Endothelial cell of umbilical vein (primary cell): ENCODE measurements at regions not wholly inside any gene's neighbourhood (a gene's known extent, or its start where the extent isn't known, plus 50 kb on each side); places are given as distances from the start of the nearest gene placed in this dataset.

Experiments used
- BruUV-seq: library from RNA; stranded (reverse); fragments of 400-500 nt; replicated peaks from 2 replicates; lab custom pipeline; 2021; lab: Mats Ljungman, UMichigan
- CTCF ChIA-PET: fragments of 300-600, 350-600 bp; sonication (Branson Sonifier 250); formaldehyde crosslinking; loops from one replicate; lab custom pipeline; 2021; ENCODE audit warnings: antibody characterized with exemption, inconsistent platforms; lab: Charles Lee
- POLR2A ChIA-PET: fragments of 300-600, 350-600 bp; sonication (Branson Sonifier 250); formaldehyde crosslinking; loops from one replicate; lab custom pipeline; 2021; ENCODE audit warnings: antibody characterized with exemption, inconsistent platforms; lab: Charles Lee
- DNase-seq: peaks from one replicate; pipeline ENCODE4 v3.0.0-alpha.2; 2011; ENCODE audit warnings: low read depth, low spot score
- FAIRE-seq: peaks from 2 replicates; lab custom pipeline; 2011; peaks lifted over from hg19 to GRCh38; lab: Jason Lieb, UNC
- H2AFZ ChIP-seq: 2 replicates; pipeline ENCODE4 v1.6.0; 2012; ENCODE audit warnings: low read depth, low read length, control low read depth, inconsistent platforms
- H3K27ac ChIP-seq: 2 replicates; pipeline ENCODE4 v1.5.1; 2011; ENCODE audit warnings: low read depth, mild to moderate bottlenecking, control low read depth, low read length, moderate library complexity; ENCODE audit not compliant: insufficient read depth
- H3K27me3 ChIP-seq, 2 experiments: 2 replicates each; pipeline versions ENCODE4 v1.6.0 to v1.6.1; 2011; ENCODE audit warnings: low read length in 2 of 2, mixed read lengths in 1 of 2; ENCODE audit not compliant: control insufficient read depth in 2 of 2, insufficient read depth in 2 of 2
- H3K36me3 ChIP-seq, 2 experiments: 2 replicates in 1 of 2; 3 replicates in 1 of 2; pipeline ENCODE4 v1.5.1; 2011; ENCODE audit warnings: low read length in 2 of 2, mild to moderate bottlenecking in 1 of 2, moderate library complexity in 1 of 2; ENCODE audit not compliant: control insufficient read depth in 2 of 2, insufficient read depth in 2 of 2; ENCODE audit errors: extremely low read depth in 1 of 2
- H3K4me1 ChIP-seq: 3 replicates; pipeline ENCODE4 v1.5.1; 2011; ENCODE audit warnings: mild to moderate bottlenecking, low read length; ENCODE audit not compliant: control insufficient read depth, insufficient read depth; ENCODE audit errors: extremely low read depth
- H3K4me2 ChIP-seq: 2 replicates; pipeline ENCODE4 v1.6.1; 2011; ENCODE audit warnings: low read length, control low read depth, mixed read lengths; ENCODE audit not compliant: insufficient read depth
- H3K4me3 ChIP-seq, 3 experiments: fragments of 200-600 bp in 1 of 3; sonication (generic), shearing (Covaris generic) in 1 of 3; replicated peaks in 1 of 3; 2 replicates each; pipeline ENCODE4 v1.5.1; 2011 to 2016; ENCODE audit warnings: control low read depth in 3 of 3, low read length in 3 of 3, mild to moderate bottlenecking in 2 of 3, inconsistent platforms in 1 of 3, low read depth in 1 of 3, moderate library complexity in 1 of 3; ENCODE audit not compliant: insufficient read depth in 1 of 3
- H3K79me2 ChIP-seq: 2 replicates; pipeline ENCODE4 v1.6.0; 2012; ENCODE audit warnings: low read length, inconsistent platforms; ENCODE audit not compliant: control insufficient read depth, insufficient read depth
- H3K9ac ChIP-seq: replicated peaks from 2 replicates; pipeline ENCODE3; 2011; ENCODE audit warnings: low read length, control low read depth; ENCODE audit not compliant: insufficient read depth; ENCODE audit errors: extremely low read depth
- H3K9me1 ChIP-seq: replicated peaks from 3 replicates; pipeline ENCODE4 v1.6.0; 2011; ENCODE audit warnings: mild to moderate bottlenecking, low read length; ENCODE audit not compliant: control insufficient read depth, insufficient read depth; ENCODE audit errors: extremely low read depth
- H3K9me3 ChIP-seq: replicated peaks from 2 replicates; pipeline ENCODE4 v1.5.1; 2012; ENCODE audit warnings: low read length, inconsistent platforms; ENCODE audit not compliant: control insufficient read depth, insufficient read depth
- H4K20me1 ChIP-seq: replicated peaks from 2 replicates; pipeline ENCODE3; 2011; ENCODE audit warnings: mild to moderate bottlenecking, low read length; ENCODE audit not compliant: control insufficient read depth, insufficient read depth; ENCODE audit errors: extremely low read depth
- CTCF ChIP-seq, 2 donors: IDR thresholded peaks; 1 replicate in 1 of 2; 2 replicates in 1 of 2; pipeline ENCODE4 v1.5.1; 2011; ENCODE audit warnings: low read length in 2 of 2, mild to moderate bottlenecking in 2 of 2, moderate library complexity in 2 of 2, control low read depth in 1 of 2, inconsistent platforms in 1 of 2, low read depth in 1 of 2; ENCODE audit not compliant: insufficient read depth in 1 of 2; ENCODE audit errors: extremely low read depth in 1 of 2
- EZH2 ChIP-seq: IDR thresholded peaks from 2 replicates; pipeline ENCODE4 v1.6.1; 2012; ENCODE audit warnings: borderline replicate concordance, low read depth, mild to moderate bottlenecking, moderate library complexity, low read length, inconsistent platforms; ENCODE audit not compliant: severe bottlenecking
- FOS ChIP-seq: IDR thresholded peaks from 2 replicates; pipeline ENCODE4 v1.6.1; 2011; ENCODE audit warnings: mild to moderate bottlenecking, low read length, moderate library complexity, borderline replicate concordance; ENCODE audit not compliant: insufficient read depth
- GATA2 ChIP-seq: IDR thresholded peaks from 2 replicates; pipeline ENCODE4 v1.7.0; 2011; ENCODE audit warnings: low read depth, mild to moderate bottlenecking, moderate library complexity, mixed read lengths, low read length; ENCODE audit not compliant: insufficient read length, insufficient read depth
- JUN ChIP-seq: IDR thresholded peaks from 2 replicates; pipeline ENCODE4 v1.6.1; 2011; ENCODE audit warnings: borderline replicate concordance, low read depth; ENCODE audit not compliant: insufficient read length, insufficient read depth
- MAX ChIP-seq: IDR thresholded peaks from 2 replicates; pipeline ENCODE4 v1.6.1; 2011; ENCODE audit not compliant: insufficient read depth, insufficient read length
- MYC ChIP-seq: IDR thresholded peaks from one replicate; pipeline ENCODE4 v1.6.1; 2011; ENCODE audit warnings: mild to moderate bottlenecking, low read depth, low read length
- POLR2A ChIP-seq: IDR thresholded peaks from 2 replicates; pipeline ENCODE4 v1.6.1; 2012; ENCODE audit warnings: low read depth, mild to moderate bottlenecking, control low read depth, low read length
- POLR2AphosphoS5 ChIP-seq: IDR thresholded peaks from 2 replicates; pipeline ENCODE4 v1.6.1; 2012; ENCODE audit warnings: low read depth, mild to moderate bottlenecking, control low read depth, low read length, moderate library complexity; ENCODE audit not compliant: insufficient read depth
- dilution Hi-C: fragments of 300-500 bp; cut with MboI; formaldehyde crosslinking; loops from one replicate; pipeline ENCODE4 v1.15.0; 2019; ENCODE audit warnings: low sequenced_read_pairs; ENCODE audit not compliant: extremely low pct_ligation_motif_present
- intact Hi-C: fragments of 100-400 bp; cut with micrococcal nuclease; formaldehyde crosslinking; loops from one replicate; pipeline ENCODE4 v1.10.0; 2022

- H3K27ac ChIP-seq: no peak overlapping the region
- intact Hi-C loops (no loop called here), dilution Hi-C loops (no loop called here)
- FAIRE-seq (no peak), DNase-seq (no peak)
- BruUV-seq: no TSS peak
- no peak overlapping the region for H3K4me3 ChIP-seq
- H3K9me1 ChIP-seq: no peaks in the 10 kb centered on the region
- no peaks in the 10 kb centered on the region for H4K20me1 ChIP-seq
- H3K27me3 ChIP-seq: no peaks in the 10 kb centered on the region
- H3K36me3 ChIP-seq: no peaks in the 10 kb centered on the region
- H3K9ac ChIP-seq: no peak overlapping the region
- TF ChIP-seq MAX: no peak
- no peak for TF ChIP-seq POLR2AphosphoS5
- TF ChIP-seq CTCF (IDR thresholded peaks at IDR 0.05; ENCODE audit: extremely low read depth in 1 of 2, insufficient read depth in 1 of 2, low read depth in 1 of 2, low read length in 2 of 2): no peak
- TF ChIP-seq GATA2: no peak
- no peak for TF ChIP-seq POLR2A
- no peak for TF ChIP-seq JUN
- TF ChIP-seq FOS: no peak
- no peak for TF ChIP-seq MYC
- TF ChIP-seq EZH2: no peak
- POLR2A ChIA-PET: no interaction called here
- no peak overlapping the region for H3K4me2 ChIP-seq
- peaks cover 6% of the 10 kb centered on the region for H3K9me3 ChIP-seq
- no peak overlapping the region for H2AFZ ChIP-seq
- CTCF ChIA-PET: no interaction called here
- H3K79me2 ChIP-seq: no peaks in the 10 kb centered on the region
- H3K4me1 ChIP-seq: no peaks in the 10 kb centered on the region
These were observed 625.1 kb downstream of the HS3ST4 start for GRCh38 chr16:26316683-26317464.
